Uterus (tissue), 3 donors: ENCODE measurements at regions not wholly inside any gene's neighbourhood (a gene's known extent, or its start where the extent isn't known, plus 50 kb on each side); places are given as distances from the start of the nearest gene placed in this dataset.

Source experiments
- DNase-seq, 2 donors: peaks; one replicate each; pipeline ENCODE4 v3.0.0-alpha.2; 2019 to 2020
- H3K27ac ChIP-seq, 2 donors: fragments of 200-600 bp; sonication (generic); 1 replicate in 1 of 2; 2 replicates in 1 of 2; pipeline ENCODE4 v1.5.1; 2016 to 2018
- H3K27me3 ChIP-seq, 2 donors: fragments of 200-600 bp; sonication (generic); one replicate each; pipeline ENCODE4 v1.5.1; 2018 to 2019; ENCODE audit warnings: control low read depth in 1 of 2
- H3K36me3 ChIP-seq, 2 donors: fragments of 200-600 bp; sonication (generic); one replicate each; pipeline ENCODE4 v1.5.1; 2019; ENCODE audit warnings: control low read depth in 1 of 2
- H3K4me1 ChIP-seq, 2 donors: fragments of 200-600 bp; sonication (generic); one replicate each; pipeline ENCODE4 v1.5.1; 2018 to 2019; ENCODE audit warnings: control low read depth in 1 of 2
- H3K4me3 ChIP-seq, 2 donors: fragments of 200-600 bp; sonication (generic); 1 replicate in 1 of 2; 2 replicates in 1 of 2; pipeline ENCODE4 v1.5.1; 2018 to 2019; ENCODE audit warnings: mild to moderate bottlenecking in 1 of 2
- H3K9me3 ChIP-seq, 2 donors: fragments of 200-600 bp; sonication (generic); one replicate each; pipeline ENCODE4 v1.5.1; 2019; ENCODE audit warnings: control low read depth in 1 of 2
- CTCF ChIP-seq, 4 experiments: fragments of 200-600 bp in 2 of 4; fragments of 450-650 bp in 2 of 4; sonication (generic) in 2 of 4; IDR thresholded peaks; one replicate each; pipeline ENCODE4 v1.5.1; 2016 to 2019; ENCODE audit warnings: antibody characterized with exemption in 4 of 4, mild to moderate bottlenecking in 2 of 4, moderate library complexity in 1 of 4
- POLR2A ChIP-seq, 2 donors: fragments of 450-650 bp; IDR thresholded peaks; one replicate each; pipeline ENCODE4 v1.6.1; 2016; ENCODE audit warnings: antibody characterized with exemption in 2 of 2, mild to moderate bottlenecking in 1 of 2, moderate library complexity in 1 of 2
- intact Hi-C: fragments of 100-400 bp; cut with DNase I; formaldehyde crosslinking; loops from one replicate; pipeline ENCODE4 v1.15.1; 2023; ENCODE audit warnings: low total_unique reads
- donor health status: DM: yes; HTN: yes; CAD: no.

- intact Hi-C loops: no loop called here
Observed at GRCh38 chr15:96565266-96565665, 234.8 kb downstream of the NR2F2 start.

GRCh38 chr15:96574782-96575181 is 244.3 kb downstream of the NR2F2 start:
- DNase-seq: no peak
- Histone ChIP-seq H3K4me1 (no peaks in the 10 kb centered on the region), H3K27ac (no peak overlapping the region), H3K36me3 (no peaks in the 10 kb centered on the region), H3K27me3 (no peaks in the 10 kb centered on the region), H3K4me3 (no peak overlapping the region), H3K9me3 (no peaks in the 10 kb centered on the region)
- no peak for TF ChIP-seq POLR2A (IDR thresholded peaks at IDR 0.05)
- TF ChIP-seq CTCF (IDR thresholded peaks at IDR 0.05): no peak
- intact Hi-C loops: no loop called here

More at GRCh38 chr15:96565266-96565665, 234.8 kb downstream of the NR2F2 start:
- H3K4me3 ChIP-seq: no peak overlapping the region
- no peaks in the 10 kb centered on the region for H3K36me3 ChIP-seq
- no peaks in the 10 kb centered on the region for H3K4me1 ChIP-seq
- TF ChIP-seq POLR2A (IDR thresholded peaks at IDR 0.05) (no peak), CTCF (IDR thresholded peaks at IDR 0.05) (no peak)
- no peak overlapping the region for H3K27ac ChIP-seq
- DNase-seq: no peak
- H3K9me3 ChIP-seq: peaks cover 0 to 3% of the 10 kb centered on the region in 2 donors
- no peaks in the 10 kb centered on the region for H3K27me3 ChIP-seq

GRCh38 chr15:96576596-96576995 is 246.1 kb downstream of the NR2F2 start:
- H3K27me3 ChIP-seq: no peaks in the 10 kb centered on the region
- no peaks in the 10 kb centered on the region for H3K9me3 ChIP-seq
- H3K4me3 ChIP-seq: no peak overlapping the region
- H3K36me3 ChIP-seq: no peaks in the 10 kb centered on the region
- intact Hi-C loops: no loop called here
- H3K27ac ChIP-seq: no peak overlapping the region
- TF ChIP-seq POLR2A (IDR thresholded peaks at IDR 0.05) (no peak), CTCF (IDR thresholded peaks at IDR 0.05) (no peak)
- no peak for DNase-seq
- H3K4me1 ChIP-seq: no peaks in the 10 kb centered on the region

GRCh38 chr15:96578393-96578792 is 247.9 kb downstream of the NR2F2 start:
- Histone ChIP-seq H3K4me3 (no peak overlapping the region), H3K27me3 (no peaks in the 10 kb centered on the region), H3K9me3 (no peaks in the 10 kb centered on the region), H3K4me1 (no peaks in the 10 kb centered on the region), H3K36me3 (no peaks in the 10 kb centered on the region), H3K27ac (no peak overlapping the region)
- intact Hi-C loops: no loop called here
- no peak for DNase-seq
- no peak for TF ChIP-seq CTCF (IDR thresholded peaks at IDR 0.05)
- no peak for TF ChIP-seq POLR2A (IDR thresholded peaks at IDR 0.05)

GRCh38 chr15:96581371-96581770 is 250.9 kb downstream of the NR2F2 start:
- TF ChIP-seq CTCF (IDR thresholded peaks at IDR 0.05) (no peak), POLR2A (IDR thresholded peaks at IDR 0.05) (no peak)
- H3K9me3 ChIP-seq: no peaks in the 10 kb centered on the region
- no peaks in the 10 kb centered on the region for H3K27me3 ChIP-seq
- H3K27ac ChIP-seq: no peak overlapping the region
- no peak for DNase-seq
- H3K4me3 ChIP-seq: no peak overlapping the region
- H3K36me3 ChIP-seq: no peaks in the 10 kb centered on the region
- H3K4me1 ChIP-seq: no peaks in the 10 kb centered on the region
- intact Hi-C loops: no loop called here
